HCT116 (cell line): ENCODE measurements at regions not wholly inside any gene's neighbourhood (a gene's known extent, or its start where the extent isn't known, plus 50 kb on each side); places are given as distances from the start of the nearest gene placed in this dataset.

Source experiments
- ATAC-seq: fragments of 200-7000 bp; cut with Tn5 transposase; 2 replicates; pipeline ENCODE4 v1.9.1; 2020; ENCODE audit warnings: mild to moderate bottlenecking, moderate library complexity
- BruUV-seq: library from RNA; stranded (reverse); fragments of 400-500 nt; replicated peaks from 2 replicates; lab custom pipeline; 2021; lab: Mats Ljungman, UMichigan
- CTCF ChIA-PET: fragments of 300-600 bp; sonication (Branson Sonifier 250); formaldehyde crosslinking; loops from one replicate; lab custom pipeline; 2021; ENCODE audit warnings: antibody characterized with exemption; lab: Charles Lee
- POLR2A ChIA-PET: fragments of 300-600, 350-600 bp; sonication (Branson Sonifier 250); formaldehyde crosslinking; loops from one replicate; lab custom pipeline; 2021; ENCODE audit warnings: antibody characterized with exemption; lab: Charles Lee
- RAD21 ChIA-PET, 2 experiments: fragments of 300-600 bp; sonication (Branson Sonifier 250); formaldehyde crosslinking; loops; one replicate each; lab custom pipeline; 2023; ENCODE audit warnings: low total read pairs in 2 of 2; ENCODE audit not compliant: uncharacterized antibody in 2 of 2, unreplicated experiment in 2 of 2, low non-redundant PET in 1 of 2; lab: Charles Lee
- DNase-seq: peaks from one replicate; pipeline ENCODE4 v3.0.0-alpha.2; 2010; ENCODE audit warnings: low read depth, low spot score
- H2AFZ ChIP-seq: fragments of 200-600 bp; shearing (Covaris generic), sonication (generic); 2 replicates; pipeline ENCODE4 v1.6.1; 2017; ENCODE audit warnings: low read depth, mixed run types, mixed read lengths, antibody characterized with exemption, low read length; ENCODE audit not compliant: poor library complexity, severe bottlenecking
- H3K27ac ChIP-seq: 2 replicates; pipeline ENCODE4 v1.5.1; 2012; ENCODE audit warnings: low read depth, low read length
- H3K27me3 ChIP-seq: fragments of 200-600 bp; sonication (generic); 2 replicates; pipeline ENCODE4 v1.6.1; 2016; ENCODE audit warnings: mixed run types, low read length, mixed read lengths; ENCODE audit not compliant: insufficient read depth
- H3K36me3 ChIP-seq, 2 experiments: fragments of 200-500 bp in 1 of 2; fragments of 200-600 bp in 1 of 2; sonication (Bioruptor generic) in 1 of 2; sonication (generic) in 1 of 2; 2 replicates each; pipeline versions ENCODE4 v1.5.1 to v1.6.1; 2014 to 2016; ENCODE audit warnings: low read length in 2 of 2, inconsistent platforms in 1 of 2, mixed read lengths in 1 of 2, mixed run types in 1 of 2; ENCODE audit not compliant: insufficient read depth in 2 of 2, control insufficient read depth in 1 of 2
- H3K4me1 ChIP-seq, 2 experiments: fragments of 200-600 bp in 1 of 2; sonication (generic) in 1 of 2; 2 replicates each; pipeline versions ENCODE4 v1.5.1 to v1.6.1; 2012 to 2017; ENCODE audit warnings: low read length in 2 of 2, inconsistent platforms in 1 of 2, mild to moderate bottlenecking in 1 of 2, mixed read lengths in 1 of 2, mixed run types in 1 of 2, moderate library complexity in 1 of 2; ENCODE audit not compliant: insufficient read depth in 2 of 2, control insufficient read depth in 1 of 2
- H3K4me2 ChIP-seq: fragments of 200-600 bp; sonication (generic); 2 replicates; pipeline ENCODE4 v1.6.1; 2017; ENCODE audit warnings: mixed run types, low read length, mixed read lengths
- H3K4me3 ChIP-seq, 2 experiments: fragments of 200-600 bp in 1 of 2; sonication (generic) in 1 of 2; replicated peaks in 1 of 2; 2 replicates each; pipeline ENCODE4 v1.5.1; 2011 to 2016; ENCODE audit warnings: low read length in 2 of 2, control low read depth in 1 of 2, low read depth in 1 of 2, mild to moderate bottlenecking in 1 of 2, mixed read lengths in 1 of 2, mixed run types in 1 of 2
- H3K79me2 ChIP-seq: fragments of 200-600 bp; sonication (generic); 2 replicates; pipeline ENCODE4 v1.6.1; 2017; ENCODE audit warnings: mild to moderate bottlenecking, mixed run types, low read length, moderate library complexity, mixed read lengths; ENCODE audit not compliant: insufficient read depth
- H3K9ac ChIP-seq: fragments of 200-600 bp; sonication (generic); 2 replicates; pipeline ENCODE4 v1.6.1; 2016; ENCODE audit warnings: low read length, mixed read lengths
- H3K9me2 ChIP-seq: fragments of 200-600 bp; sonication (generic), shearing (Covaris generic); 2 replicates; pipeline ENCODE4 v1.6.1; 2017; ENCODE audit warnings: mixed run types, mild to moderate bottlenecking, moderate library complexity; ENCODE audit not compliant: insufficient read depth
- H3K9me3 ChIP-seq, 2 experiments: fragments of 200-500 bp in 1 of 2; fragments of 200-600 bp in 1 of 2; sonication (Bioruptor generic) in 1 of 2; sonication (generic) in 1 of 2; 2 replicates each; pipeline ENCODE4 v1.6.1; 2014 to 2017; ENCODE audit warnings: low read length in 2 of 2, mixed read lengths in 2 of 2, inconsistent platforms in 1 of 2, low read depth in 1 of 2, mild to moderate bottlenecking in 1 of 2, mixed run types in 1 of 2, moderate library complexity in 1 of 2; ENCODE audit not compliant: control insufficient read depth in 1 of 2, insufficient read depth in 1 of 2
- H4K20me1 ChIP-seq: fragments of 200-600 bp; sonication (generic), shearing (Covaris generic); 2 replicates; pipeline ENCODE4 v1.6.1; 2017; ENCODE audit warnings: mixed run types, mild to moderate bottlenecking, moderate library complexity; ENCODE audit not compliant: insufficient read depth
- CBX3 ChIP-seq: IDR thresholded peaks from 2 replicates; pipeline ENCODE4 v1.6.1; 2012; ENCODE audit warnings: low read depth
- CEBPB ChIP-seq: IDR thresholded peaks from 2 replicates; pipeline ENCODE4 v1.6.1; 2012; ENCODE audit warnings: low read depth
- CTCF ChIP-seq, 3 experiments: fragments of 200-600 bp in 1 of 3; sonication (generic) in 1 of 3; IDR thresholded peaks in 2 of 3; conservative IDR thresholded peaks in 1 of 3; 2 replicates each; pipeline ENCODE4 v1.5.1; 2012 to 2017; ENCODE audit warnings: low read depth in 2 of 3, low read length in 2 of 3, antibody characterized with exemption in 1 of 3, borderline replicate concordance in 1 of 3, control low read depth in 1 of 3, mild to moderate bottlenecking in 1 of 3, mixed read lengths in 1 of 3, mixed run types in 1 of 3, moderate library complexity in 1 of 3; ENCODE audit not compliant: insufficient read depth in 1 of 3
- ELF1 ChIP-seq: IDR thresholded peaks from 2 replicates; pipeline ENCODE4 v1.6.1; 2012; ENCODE audit warnings: low read depth, borderline replicate concordance
- EZH2 ChIP-seq: fragments of 200-600 bp; sonication (generic); IDR thresholded peaks from 2 replicates; pipeline ENCODE4 v1.6.1; 2017; ENCODE audit warnings: antibody characterized with exemption, mixed run types
- EZH2phosphoT487 ChIP-seq: fragments of 200-600 bp; IDR thresholded peaks from 2 replicates; pipeline ENCODE4 v1.6.1; 2018; ENCODE audit warnings: antibody characterized with exemption, borderline replicate concordance
- FOSL1 ChIP-seq: IDR thresholded peaks from 2 replicates; pipeline ENCODE4 v1.6.1; 2012; ENCODE audit warnings: low read depth
- MAX ChIP-seq: IDR thresholded peaks from 2 replicates; pipeline ENCODE4 v1.6.1; 2012
- POLR2A ChIP-seq: IDR thresholded peaks from 2 replicates; pipeline ENCODE4 v1.7.0; 2011; ENCODE audit warnings: borderline replicate concordance; ENCODE audit not compliant: insufficient read depth, insufficient read length; ENCODE audit errors: extremely low read depth
- SIN3A ChIP-seq: IDR thresholded peaks from 2 replicates; pipeline ENCODE4 v1.6.1; 2012; ENCODE audit warnings: low read depth
- SP1 ChIP-seq: IDR thresholded peaks from 2 replicates; pipeline ENCODE4 v1.6.1; 2012; ENCODE audit warnings: low read depth
- SRF ChIP-seq: IDR thresholded peaks from 2 replicates; pipeline ENCODE4 v1.6.1; 2012; ENCODE audit warnings: low read depth
- TCF7L2 ChIP-seq: IDR thresholded peaks from 2 replicates; pipeline ENCODE4 v1.7.0; 2011; ENCODE audit warnings: borderline replicate concordance, inconsistent platforms; ENCODE audit not compliant: insufficient read depth, insufficient read length; ENCODE audit errors: extremely low read depth
- ZBTB33 ChIP-seq: IDR thresholded peaks from 2 replicates; pipeline ENCODE4 v1.6.1; 2011; ENCODE audit warnings: mild to moderate bottlenecking, low read length, moderate library complexity; ENCODE audit not compliant: insufficient replicate concordance; ENCODE audit errors: extremely low read depth
- ZNF274 ChIP-seq: fragments of 200-500 bp; sonication (Bioruptor generic); IDR thresholded peaks from 2 replicates; pipeline ENCODE4 v1.6.1; 2014; ENCODE audit warnings: mild to moderate bottlenecking, low read depth, low read length, inconsistent platforms
- intact Hi-C: fragments of 100-400 bp; cut with micrococcal nuclease; formaldehyde crosslinking; loops from 2 replicates; pipeline ENCODE4 v1.10.0; 2022

- Histone ChIP-seq H3K79me2 (no peaks in the 10 kb centered on the region), H2AFZ (no peak overlapping the region), H3K4me2 (no peak overlapping the region), H3K4me3 (no peak overlapping the region), H3K27me3 (no peaks in the 10 kb centered on the region; the same call in none of the 2 replicates), H3K36me3 (no peaks in the 10 kb centered on the region), H3K9me3 (no peaks in the 10 kb centered on the region), H4K20me1 (no peaks in the 10 kb centered on the region), H3K9me2 (no peaks in the 10 kb centered on the region), H3K4me1 (no peaks in the 10 kb centered on the region), H3K9ac (no peak overlapping the region), H3K27ac (no peak overlapping the region)
- intact Hi-C loops, result no loop called here
- no peak for DNase-seq
- no peak for ATAC-seq
- CTCF ChIA-PET, result no interaction called here
- TF ChIP-seq SP1 (no peak), ELF1 (no peak), TCF7L2 (no peak), EZH2 (no peak), SIN3A (no peak)
- RAD21 ChIA-PET, result no interaction called here
- BruUV-seq, result no TSS peak
- POLR2A ChIA-PET, result no interaction called here
Observed at GRCh38 chr9:116039312-116039711, 114.3 kb upstream of the PAPPA start.

- no peaks in the 10 kb centered on the region for H3K9me2 ChIP-seq
- no peaks in the 10 kb centered on the region; the same call in none of the 2 replicates for H3K27me3 ChIP-seq
- H3K27ac ChIP-seq, result no peak overlapping the region
- no peak overlapping the region for H3K4me3 ChIP-seq
- H3K9ac ChIP-seq, result no peak overlapping the region
- no peaks in the 10 kb centered on the region for H3K79me2 ChIP-seq
- POLR2A ChIA-PET, result no interaction called here
- RAD21 ChIA-PET, result no interaction called here
- no peak overlapping the region for H3K4me2 ChIP-seq
- no peak for ATAC-seq
- no peaks in the 10 kb centered on the region for H3K36me3 ChIP-seq
- no peak overlapping the region for H2AFZ ChIP-seq
- no peaks in the 10 kb centered on the region for H4K20me1 ChIP-seq
- no peaks in the 10 kb centered on the region for H3K9me3 ChIP-seq
- BruUV-seq, result no TSS peak
- no peak for DNase-seq
- no peaks in the 10 kb centered on the region for H3K4me1 ChIP-seq
- intact Hi-C loops, result no loop called here
- CTCF ChIA-PET, result no interaction called here
- TF ChIP-seq ZBTB33, result no peak
- no peak for TF ChIP-seq SIN3A
- TF ChIP-seq TCF7L2, result no peak
- no peak for TF ChIP-seq ZNF274
- no peak for TF ChIP-seq CEBPB
- no peak for TF ChIP-seq EZH2phosphoT487
- no peak for TF ChIP-seq ELF1
- no peak for TF ChIP-seq CTCF (IDR thresholded peaks at IDR 0.05 in 2 of 3, conservative IDR thresholded peaks at IDR 0.05 in 1 of 3; ENCODE audit: borderline replicate concordance in 1 of 3, insufficient read depth in 1 of 3, low read depth in 2 of 3, low read length in 2 of 3)
- TF ChIP-seq POLR2A, result no peak
- no peak for TF ChIP-seq SRF
- TF ChIP-seq FOSL1, result no peak
- TF ChIP-seq MAX, result no peak
- TF ChIP-seq CBX3, result no peak
Observed at GRCh38 chr9:116039893-116040292, 113.7 kb upstream of the PAPPA start.
